ENCODE measurements at regions not wholly inside any gene's neighbourhood (a gene's known extent, or its start where the extent isn't known, plus 50 kb on each side); places are given as distances from the start of the nearest gene placed in this dataset.

GRCh38 chr18:43405097-43405496, 127.8 kb upstream of the SYT4 start:
- Histone ChIP-seq H3K27me3 (no peaks in the 10 kb centered on the region), H3K4me1 (no peaks in the 10 kb centered on the region), H2AFZ (replicated peaks) (no peak overlapping the region), H3F3A (ENCODE audit: low read depth) (no peaks in the 10 kb centered on the region), H3K27ac (no peak overlapping the region), H3K36me3 (no peaks in the 10 kb centered on the region), H3K9ac (no peak overlapping the region), H4K20me1 (ENCODE audit: low read depth) (no peaks in the 10 kb centered on the region), H3K79me2 (ENCODE audit: low read depth) (no peaks in the 10 kb centered on the region), H3K9me3 (ENCODE audit: low read depth) (no peaks in the 10 kb centered on the region), H3K4me2 (no peak overlapping the region), H3K4me3 (no peak overlapping the region)
- Mint-ChIP-seq H3K27ac (no peak overlapping the region), H3K36me3 (no peaks in the 10 kb centered on the region), H3K9me3 (peaks cover 14% of the 10 kb centered on the region), H3K27me3 (ENCODE audit: insufficient read depth, low read depth) (peaks cover 4% of the 10 kb centered on the region), H3K4me3 (no peak overlapping the region), H3K4me1 (peaks cover 7% of the 10 kb centered on the region)
- no peak for TF ChIP-seq EZH2 (IDR thresholded peaks at IDR 0.05)
- TF ChIP-seq EZH2phosphoT487 (IDR thresholded peaks at IDR 0.05), result no peak
- no peak for TF ChIP-seq CTCF (IDR thresholded peaks at IDR 0.05)
- no peak for DNase-seq (ENCODE audit: low spot score)

- no peak for DNase-seq (ENCODE audit: low spot score)
- no peak overlapping the region for H3K9ac ChIP-seq
- no peaks in the 10 kb centered on the region for H3K4me1 ChIP-seq
- Mint-ChIP-seq H3K27me3 (ENCODE audit: insufficient read depth, low read depth) (no peaks in the 10 kb centered on the region), H3K4me3 (no peak overlapping the region), H3K27ac (no peak overlapping the region), H3K9me3 (no peaks in the 10 kb centered on the region), H3K36me3 (no peaks in the 10 kb centered on the region), H3K4me1 (peaks cover 4% of the 10 kb centered on the region)
- no peaks in the 10 kb centered on the region for H3K9me3 ChIP-seq (ENCODE audit: low read depth)
- H3K79me2 ChIP-seq (ENCODE audit: low read depth), result no peaks in the 10 kb centered on the region
- TF ChIP-seq EZH2phosphoT487 (IDR thresholded peaks at IDR 0.05) (no peak), CTCF (IDR thresholded peaks at IDR 0.05) (no peak), EZH2 (IDR thresholded peaks at IDR 0.05) (no peak)
- H3K4me2 ChIP-seq, result no peak overlapping the region
- no peaks in the 10 kb centered on the region for H3F3A ChIP-seq (ENCODE audit: low read depth)
- H3K4me3 ChIP-seq, result no peak overlapping the region
- no peaks in the 10 kb centered on the region for H3K36me3 ChIP-seq
- H2AFZ ChIP-seq (replicated peaks), result peak overlapping the region; percentile 60
- H3K27me3 ChIP-seq, result no peaks in the 10 kb centered on the region
- no peaks in the 10 kb centered on the region for H4K20me1 ChIP-seq (ENCODE audit: low read depth)
- H3K27ac ChIP-seq, result no peak overlapping the region
These were observed 136.7 kb upstream of the SYT4 start for GRCh38 chr18:43414006-43414405.

GRCh38 chr18:43420091-43420490, 142.8 kb upstream of the SYT4 start:
- H3K4me2 ChIP-seq, result no peak overlapping the region
- Mint-ChIP-seq H3K27me3 (ENCODE audit: insufficient read depth, low read depth) (no peaks in the 10 kb centered on the region), H3K27ac (no peak overlapping the region), H3K9me3 (no peaks in the 10 kb centered on the region), H3K4me3 (no peak overlapping the region), H3K4me1 (peaks cover 4% of the 10 kb centered on the region), H3K36me3 (no peaks in the 10 kb centered on the region)
- H3K9ac ChIP-seq, result no peak overlapping the region
- no peak overlapping the region for H3K4me3 ChIP-seq
- no peak for TF ChIP-seq EZH2phosphoT487 (IDR thresholded peaks at IDR 0.05)
- TF ChIP-seq EZH2 (IDR thresholded peaks at IDR 0.05), result no peak
- no peak for TF ChIP-seq CTCF (IDR thresholded peaks at IDR 0.05)
- H4K20me1 ChIP-seq (ENCODE audit: low read depth), result no peaks in the 10 kb centered on the region
- no peaks in the 10 kb centered on the region for H3K36me3 ChIP-seq
- no peak overlapping the region for H3K27ac ChIP-seq
- H3F3A ChIP-seq (ENCODE audit: low read depth), result no peaks in the 10 kb centered on the region
- DNase-seq (ENCODE audit: low spot score), result no peak
- H3K27me3 ChIP-seq, result no peaks in the 10 kb centered on the region
- H3K9me3 ChIP-seq (ENCODE audit: low read depth), result no peaks in the 10 kb centered on the region
- no peaks in the 10 kb centered on the region for H3K4me1 ChIP-seq
- H3K79me2 ChIP-seq (ENCODE audit: low read depth), result no peaks in the 10 kb centered on the region
- no peak overlapping the region for H2AFZ ChIP-seq (replicated peaks)

All from neural progenitor cell (in vitro differentiated cells).